CD8-positive, alpha-beta memory T cell (primary cell): ENCODE measurements at regions not wholly inside any gene's neighbourhood (a gene's known extent, or its start where the extent isn't known, plus 50 kb on each side); places are given as distances from the start of the nearest gene placed in this dataset.

Experiments
- CTCF ChIA-PET: fragments of 350-600 bp; sonication (Branson Sonifier 250); formaldehyde crosslinking; loops from one replicate; lab custom pipeline; 2021; ENCODE audit warnings: antibody characterized with exemption; lab: Charles Lee
- POLR2A ChIA-PET: fragments of 350-600 bp; sonication (Branson Sonifier 250); formaldehyde crosslinking; loops from one replicate; lab custom pipeline; 2021; ENCODE audit warnings: antibody characterized with exemption; lab: Charles Lee
- DNase-seq, 5 donors: peaks; one replicate each; pipeline versions ENCODE4 v3.0.0 to v3.0.0-alpha.2; 2020 to 2022; ENCODE audit warnings: mixed read lengths in 1 of 5
- H3K27ac ChIP-seq: one replicate; pipeline ENCODE4 v1.7.0; 2013; ENCODE audit warnings: low read depth, mild to moderate bottlenecking, low read length, moderate library complexity
- H3K27me3 ChIP-seq: 2 replicates; pipeline ENCODE4 v1.7.0; 2013; ENCODE audit warnings: low read length, mild to moderate bottlenecking; ENCODE audit not compliant: insufficient read depth, poor library complexity, severe bottlenecking
- H3K36me3 ChIP-seq: 2 replicates; pipeline ENCODE4 v1.7.0; 2013; ENCODE audit warnings: mild to moderate bottlenecking, low read length, moderate library complexity; ENCODE audit not compliant: insufficient read depth
- H3K4me1 ChIP-seq: 2 replicates; pipeline ENCODE4 v1.7.0; 2013; ENCODE audit warnings: mild to moderate bottlenecking, low read length, moderate library complexity; ENCODE audit not compliant: insufficient read depth
- H3K4me3 ChIP-seq: 2 replicates; pipeline ENCODE4 v1.7.0; 2013; ENCODE audit warnings: mild to moderate bottlenecking, low read length
- H3K9me3 ChIP-seq: 2 replicates; pipeline ENCODE4 v1.7.0; 2013; ENCODE audit warnings: mild to moderate bottlenecking, low read length
- H3K27ac Mint-ChIP-seq, 8 donors: one replicate each; pipeline ENCODE4 v1.8.0; 2020 to 2021; ENCODE audit warnings: mixed read lengths in 8 of 8, mild to moderate bottlenecking in 6 of 8, inconsistent platforms in 3 of 8, moderate library complexity in 3 of 8
- H3K27me3 Mint-ChIP-seq, 2 donors: one replicate each; pipeline ENCODE4 v1.8.0; 2020 to 2021; ENCODE audit warnings: mixed read lengths in 2 of 2, mild to moderate bottlenecking in 1 of 2, moderate library complexity in 1 of 2
- H3K36me3 Mint-ChIP-seq, 3 donors: one replicate each; pipeline ENCODE4 v1.8.0; 2020 to 2021; ENCODE audit warnings: mixed read lengths in 3 of 3, inconsistent platforms in 1 of 3, mild to moderate bottlenecking in 1 of 3
- H3K4me1 Mint-ChIP-seq, 3 donors: one replicate each; pipeline ENCODE4 v1.8.0; 2020 to 2021; ENCODE audit warnings: mixed read lengths in 3 of 3, inconsistent platforms in 1 of 3, mild to moderate bottlenecking in 1 of 3
- H3K4me3 Mint-ChIP-seq, 7 donors: one replicate each; pipeline ENCODE4 v1.8.0; 2020 to 2021; ENCODE audit warnings: mixed read lengths in 7 of 7, mild to moderate bottlenecking in 6 of 7, moderate library complexity in 4 of 7, inconsistent platforms in 2 of 7
- H3K9me3 Mint-ChIP-seq, 5 donors: one replicate each; pipeline ENCODE4 v1.8.0; 2020 to 2022; ENCODE audit warnings: mixed read lengths in 5 of 5, mild to moderate bottlenecking in 3 of 5, moderate library complexity in 2 of 5, inconsistent platforms in 1 of 5

DNA sequence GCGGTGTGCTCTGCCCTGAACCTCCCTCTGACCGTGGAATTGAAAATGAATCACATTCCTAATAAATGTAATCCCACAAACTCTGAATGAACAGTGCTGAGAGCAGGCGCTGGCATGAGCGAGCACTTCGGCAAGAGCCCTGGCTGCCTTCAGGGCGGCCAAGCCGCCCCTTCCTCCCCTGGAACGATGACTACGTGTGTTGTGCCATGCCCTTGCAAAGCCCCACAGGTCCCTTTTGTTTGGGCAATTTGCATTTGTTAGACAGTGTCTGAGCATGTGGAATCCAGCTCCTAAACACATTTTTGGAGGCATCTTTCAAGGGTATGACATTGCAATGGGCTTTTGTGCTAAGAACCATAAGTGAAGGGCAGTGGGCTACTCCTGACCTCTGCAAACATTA is 95.6 kb upstream of the MKI67 start:
- H3K9me3 ChIP-seq, result no peaks in the 10 kb centered on the region
- no peaks in the 10 kb centered on the region for H3K4me1 ChIP-seq
- Mint-ChIP-seq H3K9me3 (peaks cover 0 to 7% (median 0%) of the 10 kb centered on the region in 5 donors), H3K27ac (no peak overlapping the region), H3K4me3 (peak overlapping the region in 1 of 7 donors; percentile 10), H3K36me3 (no peaks in the 10 kb centered on the region), H3K4me1 (peaks cover 4 to 8% (median 5%) of the 10 kb centered on the region in 3 donors), H3K27me3 (peaks cover 16 to 46% of the 10 kb centered on the region in 2 donors)
- ChIA-PET POLR2A (no interaction called here), CTCF (interaction anchor here (1.8 kb wide), 1 partner anchor 10 kb away, joined by 11 read pairs; no protein-coding TSS in a partner anchor)
- H3K4me3 ChIP-seq, result no peak overlapping the region
- no peaks in the 10 kb centered on the region for H3K27me3 ChIP-seq
- no peaks in the 10 kb centered on the region for H3K36me3 ChIP-seq
- H3K27ac ChIP-seq, result no peak overlapping the region
- DNase-seq, result no peak

DNA sequence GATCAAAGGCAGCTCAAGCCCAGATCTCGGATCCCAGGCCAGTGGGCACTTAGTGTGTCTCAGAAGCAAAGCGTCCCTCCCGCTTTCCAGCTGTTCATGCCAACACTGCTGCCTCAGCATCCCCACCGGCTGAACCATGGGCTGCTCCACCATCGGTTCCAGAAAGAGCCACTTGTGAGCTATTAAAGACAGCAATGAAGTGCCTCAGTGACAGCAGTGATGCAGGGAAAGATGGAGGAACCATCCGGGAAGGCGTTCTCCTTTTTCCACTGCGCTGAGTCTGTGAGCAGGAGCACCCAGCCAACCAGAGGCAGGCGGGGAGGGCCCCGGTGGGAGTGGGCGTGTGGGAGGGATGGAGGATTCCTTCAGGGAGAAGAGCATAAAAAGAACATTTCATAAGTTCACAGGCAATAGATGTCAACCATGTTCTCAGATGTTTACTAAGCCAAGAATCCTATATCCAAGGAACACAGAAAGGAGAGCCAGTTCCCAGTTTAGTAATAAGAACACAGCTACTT is 96.2 kb upstream of the MKI67 start:
- no peak for DNase-seq
- no peak overlapping the region for H3K4me3 ChIP-seq
- Mint-ChIP-seq H3K4me3 (no peak overlapping the region), H3K27me3 (peaks cover 17 to 52% of the 10 kb centered on the region in 2 donors), H3K27ac (peak overlapping the region in 1 of 8 donors; percentile 26), H3K36me3 (no peaks in the 10 kb centered on the region), H3K4me1 (peaks cover 4 to 8% (median 5%) of the 10 kb centered on the region in 3 donors), H3K9me3 (peaks cover 0 to 7% (median 0%) of the 10 kb centered on the region in 5 donors)
- POLR2A ChIA-PET, result no interaction called here
- H3K9me3 ChIP-seq, result no peaks in the 10 kb centered on the region
- H3K27ac ChIP-seq, result no peak overlapping the region
- H3K4me1 ChIP-seq, result no peaks in the 10 kb centered on the region
- CTCF ChIA-PET, result interaction anchor here (0.9 to 1.8 kb wide), 2 partner anchors 11 to 13 kb away, joined by 3 to 11 read pairs; no protein-coding TSS in a partner anchor
- no peaks in the 10 kb centered on the region for H3K27me3 ChIP-seq
- H3K36me3 ChIP-seq, result no peaks in the 10 kb centered on the region

DNA sequence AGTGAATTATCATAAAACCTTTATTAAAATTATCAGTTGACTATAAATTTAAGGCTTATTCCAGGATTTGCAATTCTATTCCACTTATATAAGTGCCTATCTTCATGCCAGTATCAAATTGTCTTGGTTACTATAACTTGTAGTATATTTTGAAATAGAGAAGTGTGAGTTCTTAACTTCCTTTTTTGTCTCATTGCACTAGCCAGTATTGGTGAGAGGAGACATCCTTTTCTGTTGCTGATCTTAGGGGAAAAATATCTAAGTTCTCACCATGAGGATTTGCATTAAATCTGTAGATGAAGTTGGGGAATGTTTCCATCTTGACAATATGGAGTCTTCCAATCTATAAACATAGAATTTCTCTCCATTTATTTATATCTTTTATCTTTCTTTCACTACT is 104.2 kb upstream of the MKI67 start:
- no peaks in the 10 kb centered on the region for H3K4me1 ChIP-seq
- no peak overlapping the region for H3K27ac ChIP-seq

DNA sequence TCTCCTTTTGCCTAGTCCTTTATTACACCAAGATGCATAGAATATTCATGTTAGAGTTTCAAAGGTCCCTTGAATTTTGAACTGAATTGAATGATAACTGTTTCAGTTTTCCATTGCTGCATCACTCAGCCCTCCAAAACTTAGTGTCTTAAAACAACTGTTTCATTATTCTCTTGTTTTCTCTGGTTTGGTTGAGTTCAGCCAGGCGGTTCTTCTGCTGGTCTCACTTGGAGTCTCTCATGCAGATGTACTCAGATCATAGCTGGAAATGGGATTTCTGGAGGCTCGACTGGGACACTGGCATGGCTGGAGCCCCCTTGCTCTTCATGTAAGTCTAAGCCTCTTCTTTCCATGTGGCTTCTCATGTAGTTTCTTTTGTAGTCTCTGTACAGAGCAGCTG is 107.2 kb upstream of the MKI67 start:
- ChIA-PET CTCF (no interaction called here), POLR2A (no interaction called here)
- H3K4me3 ChIP-seq, result no peak overlapping the region
- Mint-ChIP-seq H3K4me1 (peaks cover 0 to 1% (median 0%) of the 10 kb centered on the region in 3 donors), H3K27ac (peak overlapping the region in 1 of 8 donors; percentile 18), H3K27me3 (peaks cover 14 to 28% of the 10 kb centered on the region in 2 donors), H3K36me3 (peaks cover 1 to 24% (median 9%) of the 10 kb centered on the region in 3 donors), H3K9me3 (peaks cover 4 to 16% (median 11%) of the 10 kb centered on the region in 5 donors), H3K4me3 (no peak overlapping the region)
- H3K27me3 ChIP-seq, result no peaks in the 10 kb centered on the region
- H3K36me3 ChIP-seq, result no peaks in the 10 kb centered on the region
- DNase-seq, result no peak
- no peaks in the 10 kb centered on the region for H3K4me1 ChIP-seq
- no peaks in the 10 kb centered on the region for H3K9me3 ChIP-seq
- H3K27ac ChIP-seq, result no peak overlapping the region

More for the DNA sequence above, 104.2 kb upstream of the MKI67 start:
- H3K9me3 ChIP-seq, result no peaks in the 10 kb centered on the region
- Mint-ChIP-seq H3K27ac (no peak overlapping the region), H3K9me3 (peaks cover 4 to 19% (median 11%) of the 10 kb centered on the region in 5 donors), H3K27me3 (peaks cover 14 to 46% of the 10 kb centered on the region in 2 donors), H3K36me3 (peaks cover 1 to 30% (median 6%) of the 10 kb centered on the region in 3 donors), H3K4me3 (no peak overlapping the region), H3K4me1 (peaks cover 0 to 1% (median 0%) of the 10 kb centered on the region in 3 donors)
- DNase-seq, result no peak
- ChIA-PET CTCF (interaction anchor here (1.0 kb wide), 1 partner anchor 18 kb away, joined by 3 read pairs; no protein-coding TSS in a partner anchor), POLR2A (no interaction called here)
- H3K36me3 ChIP-seq, result no peaks in the 10 kb centered on the region
- H3K4me3 ChIP-seq, result no peak overlapping the region
- no peaks in the 10 kb centered on the region for H3K27me3 ChIP-seq

DNA sequence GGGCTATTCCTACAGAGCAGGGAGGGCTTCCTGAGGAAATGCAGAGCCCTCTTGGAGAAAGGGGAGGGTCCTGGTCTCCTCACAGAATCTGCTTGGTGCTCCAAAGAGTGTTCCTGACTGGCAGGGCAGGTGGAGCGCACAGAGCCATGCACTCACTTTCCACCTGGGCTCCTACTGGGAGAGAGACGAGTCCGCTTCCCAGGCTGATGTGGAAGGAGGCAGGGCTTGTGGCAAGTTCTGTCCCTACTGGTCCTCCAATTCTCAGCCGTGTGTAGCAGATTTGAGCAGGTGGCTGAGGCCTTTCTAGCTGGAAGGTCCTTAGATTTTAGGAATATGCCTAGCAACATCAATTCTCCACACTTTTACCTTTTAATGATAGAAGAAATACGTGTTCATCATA is 111.5 kb upstream of the MKI67 start:
- H3K4me3 ChIP-seq, result no peak overlapping the region

DNA sequence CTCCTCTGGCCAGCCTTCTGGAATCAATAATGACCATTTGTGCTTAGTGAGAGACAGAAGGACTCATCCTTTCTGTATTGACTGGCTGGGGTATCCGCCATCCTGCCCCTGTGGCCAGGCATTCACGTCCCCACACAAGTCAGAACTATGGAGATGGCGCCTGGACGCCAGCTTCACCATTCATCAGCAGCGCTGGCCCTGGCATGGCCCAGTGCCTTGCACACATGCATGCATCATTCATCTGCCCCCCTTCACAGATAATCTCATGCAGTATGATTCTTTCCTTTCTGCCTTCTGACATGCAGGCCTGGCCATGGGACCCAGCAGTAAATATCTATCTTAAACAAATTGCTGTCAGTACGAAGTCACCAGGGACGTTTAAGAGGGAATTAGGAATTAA is 114.8 kb upstream of the MKI67 start:
- no peaks in the 10 kb centered on the region for H3K9me3 ChIP-seq
- no peak overlapping the region for H3K27ac ChIP-seq
- DNase-seq, result no peak
- Mint-ChIP-seq H3K27ac (peak overlapping the region in 1 of 8 donors; percentile 4), H3K4me3 (no peak overlapping the region), H3K36me3 (peaks cover 0 to 2% (median 0%) of the 10 kb centered on the region in 3 donors), H3K27me3 (peaks cover 4 to 8% of the 10 kb centered on the region in 2 donors), H3K9me3 (peaks cover 0 to 5% (median 0%) of the 10 kb centered on the region in 5 donors), H3K4me1 (no peaks in the 10 kb centered on the region)
- CTCF ChIA-PET, result no interaction called here
- no peaks in the 10 kb centered on the region for H3K4me1 ChIP-seq
- H3K27me3 ChIP-seq, result no peaks in the 10 kb centered on the region
- POLR2A ChIA-PET, result no interaction called here
- H3K4me3 ChIP-seq, result no peak overlapping the region
- no peaks in the 10 kb centered on the region for H3K36me3 ChIP-seq

More for the DNA sequence above, 111.5 kb upstream of the MKI67 start:
- ChIA-PET CTCF (no interaction called here), POLR2A (no interaction called here)
- Mint-ChIP-seq H3K36me3 (peaks cover 1 to 19% (median 9%) of the 10 kb centered on the region in 3 donors), H3K27me3 (peaks cover 10 to 22% of the 10 kb centered on the region in 2 donors), H3K27ac (no peak overlapping the region), H3K9me3 (peaks cover 4 to 15% (median 11%) of the 10 kb centered on the region in 5 donors), H3K4me3 (no peak overlapping the region), H3K4me1 (no peaks in the 10 kb centered on the region)
- no peak for DNase-seq
- no peaks in the 10 kb centered on the region for H3K36me3 ChIP-seq
- H3K9me3 ChIP-seq, result no peaks in the 10 kb centered on the region
- no peaks in the 10 kb centered on the region for H3K27me3 ChIP-seq
- no peaks in the 10 kb centered on the region for H3K4me1 ChIP-seq
- H3K27ac ChIP-seq, result no peak overlapping the region

DNA sequence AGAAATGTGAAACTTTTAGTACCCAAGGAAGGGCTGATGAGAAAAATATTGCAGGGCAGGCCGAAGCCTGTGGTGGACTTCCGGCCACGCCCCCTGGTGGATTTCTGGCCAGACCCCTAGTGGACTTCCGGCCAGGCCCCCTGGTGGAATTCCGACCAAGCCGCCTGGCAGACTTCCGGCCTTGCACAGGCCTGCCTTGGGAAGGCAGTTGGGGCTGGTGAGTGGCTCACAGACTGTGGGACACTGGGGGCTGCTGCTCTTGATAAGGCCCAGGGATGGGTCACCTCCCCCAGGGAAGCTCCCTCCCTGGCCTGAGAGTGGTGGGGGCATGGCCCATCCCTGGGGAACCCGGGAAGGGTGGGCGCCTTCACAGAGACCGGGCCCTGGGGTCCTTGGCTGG is 116.4 kb upstream of the MKI67 start:
- H3K9me3 Mint-ChIP-seq, result peaks cover 0 to 4% (median 0%) of the 10 kb centered on the region in 5 donors
- H3K4me1 ChIP-seq, result no peaks in the 10 kb centered on the region
- ChIA-PET CTCF (no interaction called here), POLR2A (no interaction called here)
- DNase-seq, result no peak
- H3K4me1 Mint-ChIP-seq, result no peaks in the 10 kb centered on the region
- H3K4me3 Mint-ChIP-seq, result no peak overlapping the region
- H3K27ac ChIP-seq, result no peak overlapping the region
- H3K9me3 ChIP-seq, result no peaks in the 10 kb centered on the region
- H3K36me3 ChIP-seq, result no peaks in the 10 kb centered on the region
- H3K36me3 Mint-ChIP-seq, result no peaks in the 10 kb centered on the region
- H3K27me3 ChIP-seq, result no peaks in the 10 kb centered on the region
- H3K27ac Mint-ChIP-seq, result no peak overlapping the region
- H3K27me3 Mint-ChIP-seq, result peaks cover 0 to 2% of the 10 kb centered on the region in 2 donors
- H3K4me3 ChIP-seq, result no peak overlapping the region

DNA sequence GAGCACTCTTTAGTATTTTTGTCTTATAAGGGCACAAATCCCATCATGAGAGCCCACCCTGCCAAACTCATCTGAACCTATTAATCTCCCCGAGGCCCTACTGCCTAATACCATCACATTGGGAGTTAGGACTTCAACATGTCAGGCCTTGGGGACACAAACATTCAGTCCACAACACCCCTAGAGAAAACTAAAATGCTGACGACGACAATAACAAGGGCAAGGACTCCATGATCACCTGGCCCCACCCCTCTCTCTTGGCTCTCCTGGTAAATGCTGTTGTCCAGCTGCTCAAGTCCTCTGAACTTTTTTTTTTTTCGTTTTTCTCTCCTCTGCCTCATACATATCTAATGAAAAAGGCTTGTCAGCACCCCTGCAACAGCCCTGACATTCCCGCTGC is 118.8 kb upstream of the MKI67 start:
- Histone ChIP-seq H3K36me3 (no peaks in the 10 kb centered on the region), H3K4me3 (no peak overlapping the region), H3K9me3 (no peaks in the 10 kb centered on the region), H3K27ac (no peak overlapping the region), H3K27me3 (no peaks in the 10 kb centered on the region), H3K4me1 (no peaks in the 10 kb centered on the region)
- Mint-ChIP-seq H3K27me3 (peaks cover 2 to 5% of the 10 kb centered on the region in 2 donors), H3K27ac (no peak overlapping the region), H3K9me3 (peaks cover 0 to 4% (median 0%) of the 10 kb centered on the region in 5 donors), H3K36me3 (no peaks in the 10 kb centered on the region), H3K4me1 (no peaks in the 10 kb centered on the region), H3K4me3 (no peak overlapping the region)
- POLR2A ChIA-PET, result no interaction called here
- CTCF ChIA-PET, result interaction anchor here (2.2 kb wide), 1 partner anchor 19 kb away, joined by 5 read pairs; no protein-coding TSS in a partner anchor
- no peak for DNase-seq
